ENCODE measurements at regions not wholly inside any gene's neighbourhood (a gene's known extent, or its start where the extent isn't known, plus 50 kb on each side); places are given as distances from the start of the nearest gene placed in this dataset.

DNA sequence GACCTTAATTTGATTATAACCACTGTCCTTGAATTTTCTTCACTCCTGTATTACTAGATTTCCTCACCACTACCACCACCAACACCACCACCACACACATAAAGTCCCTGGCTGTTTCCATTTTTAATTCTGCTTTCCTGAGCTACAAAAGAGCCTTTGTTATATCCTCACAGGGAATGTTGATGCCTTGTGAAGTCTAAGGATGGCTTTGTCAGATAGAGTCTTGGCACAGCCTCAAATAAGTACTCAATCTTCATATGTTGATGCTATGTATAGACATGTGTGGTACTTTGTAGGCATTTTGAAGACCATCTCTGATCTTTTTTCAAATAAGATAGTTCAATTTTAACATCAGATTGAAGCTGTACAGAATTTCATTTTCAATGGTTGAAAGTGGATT is 1016.7 kb upstream of the LCORL start:
- TF ChIP-seq, protein P1, sequence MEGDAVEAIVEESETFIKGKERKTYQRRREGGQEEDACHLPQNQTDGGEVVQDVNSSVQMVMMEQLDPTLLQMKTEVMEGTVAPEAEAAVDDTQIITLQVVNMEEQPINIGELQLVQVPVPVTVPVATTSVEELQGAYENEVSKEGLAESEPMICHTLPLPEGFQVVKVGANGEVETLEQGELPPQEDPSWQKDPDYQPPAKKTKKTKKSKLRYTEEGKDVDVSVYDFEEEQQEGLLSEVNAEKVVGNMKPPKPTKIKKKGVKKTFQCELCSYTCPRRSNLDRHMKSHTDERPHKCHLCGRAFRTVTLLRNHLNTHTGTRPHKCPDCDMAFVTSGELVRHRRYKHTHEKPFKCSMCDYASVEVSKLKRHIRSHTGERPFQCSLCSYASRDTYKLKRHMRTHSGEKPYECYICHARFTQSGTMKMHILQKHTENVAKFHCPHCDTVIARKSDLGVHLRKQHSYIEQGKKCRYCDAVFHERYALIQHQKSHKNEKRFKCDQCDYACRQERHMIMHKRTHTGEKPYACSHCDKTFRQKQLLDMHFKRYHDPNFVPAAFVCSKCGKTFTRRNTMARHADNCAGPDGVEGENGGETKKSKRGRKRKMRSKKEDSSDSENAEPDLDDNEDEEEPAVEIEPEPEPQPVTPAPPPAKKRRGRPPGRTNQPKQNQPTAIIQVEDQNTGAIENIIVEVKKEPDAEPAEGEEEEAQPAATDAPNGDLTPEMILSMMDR (IDR thresholded peaks at IDR 0.05; ENCODE audit: insufficient read depth, low read length): no peak
- TF ChIP-seq, protein P2, sequence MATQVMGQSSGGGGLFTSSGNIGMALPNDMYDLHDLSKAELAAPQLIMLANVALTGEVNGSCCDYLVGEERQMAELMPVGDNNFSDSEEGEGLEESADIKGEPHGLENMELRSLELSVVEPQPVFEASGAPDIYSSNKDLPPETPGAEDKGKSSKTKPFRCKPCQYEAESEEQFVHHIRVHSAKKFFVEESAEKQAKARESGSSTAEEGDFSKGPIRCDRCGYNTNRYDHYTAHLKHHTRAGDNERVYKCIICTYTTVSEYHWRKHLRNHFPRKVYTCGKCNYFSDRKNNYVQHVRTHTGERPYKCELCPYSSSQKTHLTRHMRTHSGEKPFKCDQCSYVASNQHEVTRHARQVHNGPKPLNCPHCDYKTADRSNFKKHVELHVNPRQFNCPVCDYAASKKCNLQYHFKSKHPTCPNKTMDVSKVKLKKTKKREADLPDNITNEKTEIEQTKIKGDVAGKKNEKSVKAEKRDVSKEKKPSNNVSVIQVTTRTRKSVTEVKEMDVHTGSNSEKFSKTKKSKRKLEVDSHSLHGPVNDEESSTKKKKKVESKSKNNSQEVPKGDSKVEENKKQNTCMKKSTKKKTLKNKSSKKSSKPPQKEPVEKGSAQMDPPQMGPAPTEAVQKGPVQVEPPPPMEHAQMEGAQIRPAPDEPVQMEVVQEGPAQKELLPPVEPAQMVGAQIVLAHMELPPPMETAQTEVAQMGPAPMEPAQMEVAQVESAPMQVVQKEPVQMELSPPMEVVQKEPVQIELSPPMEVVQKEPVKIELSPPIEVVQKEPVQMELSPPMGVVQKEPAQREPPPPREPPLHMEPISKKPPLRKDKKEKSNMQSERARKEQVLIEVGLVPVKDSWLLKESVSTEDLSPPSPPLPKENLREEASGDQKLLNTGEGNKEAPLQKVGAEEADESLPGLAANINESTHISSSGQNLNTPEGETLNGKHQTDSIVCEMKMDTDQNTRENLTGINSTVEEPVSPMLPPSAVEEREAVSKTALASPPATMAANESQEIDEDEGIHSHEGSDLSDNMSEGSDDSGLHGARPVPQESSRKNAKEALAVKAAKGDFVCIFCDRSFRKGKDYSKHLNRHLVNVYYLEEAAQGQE (IDR thresholded peaks at IDR 0.05; ENCODE audit: insufficient replicate concordance, low read depth): no peak
- no peak for TF ChIP-seq POLR2AphosphoS5 (IDR thresholded peaks at IDR 0.05; ENCODE audit: low read depth)
- TF ChIP-seq GABPA (IDR thresholded peaks at IDR 0.05; ENCODE audit: low read depth): no peak

Data from HL-60 (cell line).